ENCODE measurements at regions not wholly inside any gene's neighbourhood (a gene's known extent, or its start where the extent isn't known, plus 50 kb on each side); places are given as distances from the start of the nearest gene placed in this dataset.

GRCh38 chr14:43853541-43853940 is 653.5 kb downstream of the FSCB start:
- no peak for TF ChIP-seq CTCF (IDR thresholded peaks at IDR 0.05; ENCODE audit: insufficient read depth, low read depth, low read length)
- no peak for DNase-seq (ENCODE audit: low read depth)
- no peak overlapping the region for H3K4me3 ChIP-seq (ENCODE audit: low read depth, low read length)

GRCh38 chr14:43803076-43803689 is 703.9 kb downstream of the FSCB start:
- TF ChIP-seq CTCF (IDR thresholded peaks at IDR 0.05; ENCODE audit: insufficient read depth, low read depth, low read length) = no peak
- H3K4me3 ChIP-seq (ENCODE audit: low read depth, low read length) = no peak overlapping the region
- DNase-seq (ENCODE audit: low read depth) = no peak

- H3K4me3 ChIP-seq (ENCODE audit: low read depth, low read length) = no peak overlapping the region
- TF ChIP-seq CTCF (IDR thresholded peaks at IDR 0.05; ENCODE audit: insufficient read depth, low read depth, low read length) = peak; percentile 18
- DNase-seq (ENCODE audit: low read depth) = peak; percentile 6
Observed at GRCh38 chr14:43795600-43796228, 711.4 kb downstream of the FSCB start.

GRCh38 chr14:43793579-43793978 is 713.5 kb downstream of the FSCB start:
- H3K4me3 ChIP-seq (ENCODE audit: low read depth, low read length) = no peak overlapping the region
- no peak for DNase-seq (ENCODE audit: low read depth)
- TF ChIP-seq CTCF (IDR thresholded peaks at IDR 0.05; ENCODE audit: insufficient read depth, low read depth, low read length) = no peak

- no peak for DNase-seq (ENCODE audit: low read depth)
- no peak overlapping the region for H3K4me3 ChIP-seq (ENCODE audit: low read depth, low read length)
- TF ChIP-seq CTCF (IDR thresholded peaks at IDR 0.05; ENCODE audit: insufficient read depth, low read depth, low read length) = no peak
Observed at GRCh38 chr14:43792980-43793379, 714.1 kb downstream of the FSCB start.

- TF ChIP-seq CTCF (IDR thresholded peaks at IDR 0.05; ENCODE audit: insufficient read depth, low read depth, low read length) = no peak
- no peak for DNase-seq (ENCODE audit: low read depth)
- H3K4me3 ChIP-seq (ENCODE audit: low read depth, low read length) = no peak overlapping the region
Observed at GRCh38 chr14:43790681-43791080, 716.4 kb downstream of the FSCB start.

GRCh38 chr14:43789458-43789857 is 717.6 kb downstream of the FSCB start:
- no peak for TF ChIP-seq CTCF (IDR thresholded peaks at IDR 0.05; ENCODE audit: insufficient read depth, low read depth, low read length)
- DNase-seq (ENCODE audit: low read depth) = no peak

More at GRCh38 chr14:43789458-43789857, 717.6 kb downstream of the FSCB start:
- no peak overlapping the region for H3K4me3 ChIP-seq (ENCODE audit: low read depth, low read length)

Measured in fibroblast of villous mesenchyme (primary cell).